ENCODE measurements at regions not wholly inside any gene's neighbourhood (a gene's known extent, or its start where the extent isn't known, plus 50 kb on each side); places are given as distances from the start of the nearest gene placed in this dataset.

GRCh38 chr4:138078751-138079520 is 163.2 kb downstream of the SLC7A11 start:
- DNase-seq = no peak

- DNase-seq = no peak
Observed at GRCh38 chr4:138078253-138078652, 163.9 kb downstream of the SLC7A11 start.

GRCh38 chr4:138076561-138076960 is 165.6 kb downstream of the SLC7A11 start:
- no peak for DNase-seq

- DNase-seq = no peak
Observed at GRCh38 chr4:138070816-138071215, 171.3 kb downstream of the SLC7A11 start.

GRCh38 chr4:138063581-138063980 is 178.6 kb downstream of the SLC7A11 start:
- no peak for DNase-seq

- DNase-seq = no peak
Observed at GRCh38 chr4:138062929-138063328, 179.2 kb downstream of the SLC7A11 start.

GRCh38 chr4:138056541-138056940 is 185.6 kb downstream of the SLC7A11 start:
- DNase-seq = no peak

- no peak for DNase-seq
Observed at GRCh38 chr4:138055890-138056289, 186.3 kb downstream of the SLC7A11 start.

GRCh38 chr4:138053641-138054301 is 188.4 kb downstream of the SLC7A11 start:
- DNase-seq = no peak

GRCh38 chr4:138052806-138053632 is 189.1 kb downstream of the SLC7A11 start:
- no peak for DNase-seq

- DNase-seq = no peak
Observed at GRCh38 chr4:138051157-138051556, 191.0 kb downstream of the SLC7A11 start.

- peak in 1 of 2 experiments; percentile 18 for DNase-seq
Observed at GRCh38 chr4:138050601-138051000, 191.5 kb downstream of the SLC7A11 start.

- no peak for DNase-seq
Observed at GRCh38 chr4:138049355-138049754, 192.8 kb downstream of the SLC7A11 start.

- DNase-seq = peak in 1 of 2 experiments; percentile 19
Observed at GRCh38 chr4:138047290-138047689, 194.9 kb downstream of the SLC7A11 start.

- no peak for DNase-seq
Observed at GRCh38 chr4:138045036-138045435, 197.1 kb downstream of the SLC7A11 start.

- no peak for DNase-seq
Observed at GRCh38 chr4:138039010-138039409, 203.1 kb downstream of the SLC7A11 start.

- DNase-seq = no peak
Observed at GRCh38 chr4:138037696-138038095, 204.5 kb downstream of the SLC7A11 start.

GRCh38 chr4:138035781-138036258 is 206.3 kb downstream of the SLC7A11 start:
- DNase-seq = peak; percentile 24 to 65

GRCh38 chr4:138034871-138035270 is 207.3 kb downstream of the SLC7A11 start:
- DNase-seq = no peak

- DNase-seq = no peak
Observed at GRCh38 chr4:138032222-138032621, 209.9 kb downstream of the SLC7A11 start.

GRCh38 chr4:138030375-138030774 is 211.8 kb downstream of the SLC7A11 start:
- DNase-seq = no peak

- no peak for DNase-seq
Observed at GRCh38 chr4:138028923-138029322, 213.2 kb downstream of the SLC7A11 start.

GRCh38 chr4:138021139-138021830 is 220.9 kb downstream of the SLC7A11 start:
- no peak for DNase-seq
